ENCODE measurements at regions not wholly inside any gene's neighbourhood (a gene's known extent, or its start where the extent isn't known, plus 50 kb on each side); places are given as distances from the start of the nearest gene placed in this dataset.

GRCh38 chr3:150309557-150309956, 98.5 kb upstream of the TSC22D2 start:
- H4K20me1 ChIP-seq (ENCODE audit: control insufficient read depth, extremely low read depth, insufficient read depth, low read length): no peaks in the 10 kb centered on the region
- H3K27me3 ChIP-seq (ENCODE audit: control insufficient read depth, extremely low read depth, insufficient read depth, low read length): no peaks in the 10 kb centered on the region
- H3K9me1 ChIP-seq (ENCODE audit: control insufficient read depth, extremely low read depth, insufficient read depth, low read length): no peaks in the 10 kb centered on the region
- no peak overlapping the region for H3K27ac ChIP-seq (ENCODE audit: control insufficient read depth, insufficient read depth, low read length)
- FAIRE-seq (peak; percentile 85), DNase-seq (ENCODE audit: low read depth, low spot score) (peak; percentile 77)
- H3K4me2 ChIP-seq (ENCODE audit: control insufficient read depth, extremely low read depth, insufficient read depth, low read depth, low read length): no peak overlapping the region
- H3K79me2 ChIP-seq (ENCODE audit: control insufficient read depth, insufficient read depth, low read length): no peaks in the 10 kb centered on the region
- H3K4me3 ChIP-seq (ENCODE audit: control insufficient read depth in 2 of 3, extremely low read depth in 1 of 3, insufficient read depth in 2 of 3, low read depth in 1 of 3, low read length in 3 of 3): no peak overlapping the region
- H3K9ac ChIP-seq (ENCODE audit: control insufficient read depth, extremely low read depth, insufficient read depth, low read length): no peak overlapping the region
- H3K9me3 ChIP-seq (ENCODE audit: control insufficient read depth, low read depth, low read length): peaks cover 5% of the 10 kb centered on the region
- H3K36me3 ChIP-seq (ENCODE audit: control insufficient read depth in 2 of 2, extremely low read depth in 1 of 2, insufficient read depth in 2 of 2, low read length in 2 of 2): no peaks in the 10 kb centered on the region
- no peaks in the 10 kb centered on the region for H3K4me1 ChIP-seq (ENCODE audit: control insufficient read depth, extremely low read depth, insufficient read depth, low read length)
- TF ChIP-seq EZH2 (IDR thresholded peaks at IDR 0.05; ENCODE audit: low read length) (no peak), CTCF (optimal IDR thresholded peaks at IDR 0.05 in 1 of 3, IDR thresholded peaks at IDR 0.05 in 1 of 3, conservative IDR thresholded peaks at IDR 0.05 in 1 of 3; ENCODE audit: extremely low read depth in 1 of 3, insufficient read depth in 2 of 3, low read length in 3 of 3) (no peak)
- H2AFZ ChIP-seq (ENCODE audit: control insufficient read depth, low read length): no peak overlapping the region
- dilution Hi-C loops (cut with MboI; ENCODE audit: extremely low pct_ligation_motif_present, low sequenced_read_pairs): no loop called here

GRCh38 chr3:150309257-150309542, 98.9 kb upstream of the TSC22D2 start:
- H3K9me1 ChIP-seq (ENCODE audit: control insufficient read depth, extremely low read depth, insufficient read depth, low read length): no peaks in the 10 kb centered on the region
- H3K4me1 ChIP-seq (ENCODE audit: control insufficient read depth, extremely low read depth, insufficient read depth, low read length): no peaks in the 10 kb centered on the region
- no peak overlapping the region for H3K4me2 ChIP-seq (ENCODE audit: control insufficient read depth, extremely low read depth, insufficient read depth, low read depth, low read length)
- dilution Hi-C loops (cut with MboI; ENCODE audit: extremely low pct_ligation_motif_present, low sequenced_read_pairs): no loop called here
- H3K9me3 ChIP-seq (ENCODE audit: control insufficient read depth, low read depth, low read length): peaks cover 5% of the 10 kb centered on the region
- no peak overlapping the region for H3K4me3 ChIP-seq (ENCODE audit: control insufficient read depth in 2 of 3, extremely low read depth in 1 of 3, insufficient read depth in 2 of 3, low read depth in 1 of 3, low read length in 3 of 3)
- no peak for TF ChIP-seq EZH2 (IDR thresholded peaks at IDR 0.05; ENCODE audit: low read length)
- no peaks in the 10 kb centered on the region for H3K36me3 ChIP-seq (ENCODE audit: control insufficient read depth in 2 of 2, extremely low read depth in 1 of 2, insufficient read depth in 2 of 2, low read length in 2 of 2)
- DNase-seq (ENCODE audit: low read depth, low spot score): no peak
- no peak overlapping the region for H3K9ac ChIP-seq (ENCODE audit: control insufficient read depth, extremely low read depth, insufficient read depth, low read length)
- no peak overlapping the region for H3K27ac ChIP-seq (ENCODE audit: control insufficient read depth, insufficient read depth, low read length)
- H2AFZ ChIP-seq (ENCODE audit: control insufficient read depth, low read length): no peak overlapping the region
- no peak for FAIRE-seq
- no peaks in the 10 kb centered on the region for H3K27me3 ChIP-seq (ENCODE audit: control insufficient read depth, extremely low read depth, insufficient read depth, low read length)
- no peaks in the 10 kb centered on the region for H3K79me2 ChIP-seq (ENCODE audit: control insufficient read depth, insufficient read depth, low read length)
- H4K20me1 ChIP-seq (ENCODE audit: control insufficient read depth, extremely low read depth, insufficient read depth, low read length): no peaks in the 10 kb centered on the region

GRCh38 chr3:150308481-150309256, 99.4 kb upstream of the TSC22D2 start:
- DNase-seq (ENCODE audit: low read depth, low spot score) (no peak), FAIRE-seq (no peak)
- Histone ChIP-seq H3K79me2 (ENCODE audit: control insufficient read depth, insufficient read depth, low read length) (no peaks in the 10 kb centered on the region), H3K4me3 (ENCODE audit: control insufficient read depth in 2 of 3, extremely low read depth in 1 of 3, insufficient read depth in 2 of 3, low read depth in 1 of 3, low read length in 3 of 3) (no peak overlapping the region), H3K9ac (ENCODE audit: control insufficient read depth, extremely low read depth, insufficient read depth, low read length) (no peak overlapping the region), H3K9me3 (ENCODE audit: control insufficient read depth, low read depth, low read length) (peaks cover 5% of the 10 kb centered on the region), H3K36me3 (ENCODE audit: control insufficient read depth in 2 of 2, extremely low read depth in 1 of 2, insufficient read depth in 2 of 2, low read length in 2 of 2) (no peaks in the 10 kb centered on the region), H3K4me2 (ENCODE audit: control insufficient read depth, extremely low read depth, insufficient read depth, low read depth, low read length) (no peak overlapping the region), H3K27me3 (ENCODE audit: control insufficient read depth, extremely low read depth, insufficient read depth, low read length) (no peaks in the 10 kb centered on the region), H3K9me1 (ENCODE audit: control insufficient read depth, extremely low read depth, insufficient read depth, low read length) (no peaks in the 10 kb centered on the region), H4K20me1 (ENCODE audit: control insufficient read depth, extremely low read depth, insufficient read depth, low read length) (no peaks in the 10 kb centered on the region), H3K4me1 (ENCODE audit: control insufficient read depth, extremely low read depth, insufficient read depth, low read length) (no peaks in the 10 kb centered on the region), H2AFZ (ENCODE audit: control insufficient read depth, low read length) (no peak overlapping the region), H3K27ac (ENCODE audit: control insufficient read depth, insufficient read depth, low read length) (no peak overlapping the region)
- TF ChIP-seq CTCF (optimal IDR thresholded peaks at IDR 0.05 in 1 of 3, IDR thresholded peaks at IDR 0.05 in 1 of 3, conservative IDR thresholded peaks at IDR 0.05 in 1 of 3; ENCODE audit: extremely low read depth in 1 of 3, insufficient read depth in 2 of 3, low read length in 3 of 3) (no peak), EZH2 (IDR thresholded peaks at IDR 0.05; ENCODE audit: low read length) (no peak)
- dilution Hi-C loops (cut with MboI; ENCODE audit: extremely low pct_ligation_motif_present, low sequenced_read_pairs): no loop called here
